ENCODE measurements at regions not wholly inside any gene's neighbourhood (a gene's known extent, or its start where the extent isn't known, plus 50 kb on each side); places are given as distances from the start of the nearest gene placed in this dataset.

DNA sequence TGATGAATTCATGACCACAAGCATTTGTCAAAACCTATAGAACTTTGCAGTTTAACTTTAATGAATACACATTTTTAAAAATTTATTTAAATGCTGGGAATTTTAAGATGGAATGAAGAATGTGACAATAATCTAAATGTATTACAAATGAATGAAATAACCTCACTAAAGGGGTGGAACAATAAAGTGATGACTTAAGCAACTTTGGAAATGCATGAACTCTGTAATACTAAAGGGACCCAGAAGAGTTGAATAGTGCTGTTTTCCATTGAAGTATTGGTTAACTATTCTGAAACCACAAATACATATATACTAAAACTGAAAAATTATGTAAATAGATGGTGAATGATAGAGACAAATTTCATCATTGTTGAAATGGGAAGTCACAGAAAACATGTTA lies 1395.1 kb downstream of the NCAM2 start:
- ATAC-seq (no peak), DNase-seq (ENCODE audit: low spot score) (no peak)
- peaks cover 10% of the 10 kb centered on the region for H3K4me1 Mint-ChIP-seq
- H3K4me3 Mint-ChIP-seq: no peak overlapping the region
- no peaks in the 10 kb centered on the region for H3K27me3 Mint-ChIP-seq (ENCODE audit: low read depth)
- TF ChIP-seq NR1H2 (CRISPR knock-in tag; IDR thresholded peaks at IDR 0.05) (no peak), ETV6 (CRISPR knock-in tag; IDR thresholded peaks at IDR 0.05) (no peak), TEAD1 (CRISPR knock-in tag; IDR thresholded peaks at IDR 0.05) (no peak), HMGA2 (CRISPR knock-in tag; IDR thresholded peaks at IDR 0.05) (no peak), CBFB (CRISPR knock-in tag; IDR thresholded peaks at IDR 0.05; ENCODE audit: low read depth) (no peak), NFE2L1 (CRISPR knock-in tag; IDR thresholded peaks at IDR 0.05) (no peak), CREM (CRISPR knock-in tag; IDR thresholded peaks at IDR 0.05) (no peak)
- TF ChIP-seq, protein P1, sequence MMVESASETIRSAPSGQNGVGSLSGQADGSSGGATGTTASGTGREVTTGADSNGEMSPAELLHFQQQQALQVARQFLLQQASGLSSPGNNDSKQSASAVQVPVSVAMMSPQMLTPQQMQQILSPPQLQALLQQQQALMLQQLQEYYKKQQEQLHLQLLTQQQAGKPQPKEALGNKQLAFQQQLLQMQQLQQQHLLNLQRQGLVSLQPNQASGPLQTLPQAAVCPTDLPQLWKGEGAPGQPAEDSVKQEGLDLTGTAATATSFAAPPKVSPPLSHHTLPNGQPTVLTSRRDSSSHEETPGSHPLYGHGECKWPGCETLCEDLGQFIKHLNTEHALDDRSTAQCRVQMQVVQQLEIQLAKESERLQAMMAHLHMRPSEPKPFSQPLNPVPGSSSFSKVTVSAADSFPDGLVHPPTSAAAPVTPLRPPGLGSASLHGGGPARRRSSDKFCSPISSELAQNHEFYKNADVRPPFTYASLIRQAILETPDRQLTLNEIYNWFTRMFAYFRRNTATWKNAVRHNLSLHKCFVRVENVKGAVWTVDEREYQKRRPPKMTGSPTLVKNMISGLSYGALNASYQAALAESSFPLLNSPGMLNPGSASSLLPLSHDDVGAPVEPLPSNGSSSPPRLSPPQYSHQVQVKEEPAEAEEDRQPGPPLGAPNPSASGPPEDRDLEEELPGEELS (CRISPR knock-in tag; IDR thresholded peaks at IDR 0.05): no peak
- 0 out of 2 replicates have a peak, but pooled peaks cover under 1% of the 10 kb centered on the region for H3K9me3 Mint-ChIP-seq
- no peaks in the 10 kb centered on the region for H3K36me3 Mint-ChIP-seq
- ChIA-PET CTCF (no interaction called here), POLR2A (no interaction called here)
- no peak overlapping the region for H3K27ac Mint-ChIP-seq

DNA sequence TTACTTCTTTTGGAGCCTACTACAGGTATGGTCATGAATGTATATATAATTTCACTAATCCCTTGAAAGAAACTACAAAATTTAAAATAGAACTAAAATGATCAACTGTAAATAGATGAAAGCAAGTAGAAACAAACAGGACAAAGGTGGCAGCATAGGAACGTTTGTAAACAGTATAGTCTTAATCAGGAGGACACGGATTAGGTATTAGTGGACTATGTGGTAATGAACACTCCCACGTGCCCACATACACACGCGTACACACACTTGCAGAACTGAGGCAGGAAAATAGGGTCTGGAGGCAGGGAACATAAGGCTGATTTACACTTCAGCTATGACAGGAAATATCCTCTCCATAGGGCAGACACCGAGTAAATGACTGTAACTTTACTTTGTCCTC lies 1397.8 kb downstream of the NCAM2 start:
- Mint-ChIP-seq H3K4me3 (no peak overlapping the region), H3K36me3 (no peaks in the 10 kb centered on the region), H3K27me3 (ENCODE audit: low read depth) (no peaks in the 10 kb centered on the region), H3K9me3 (0 out of 2 replicates have a peak, but pooled peaks cover 5% of the 10 kb centered on the region), H3K27ac (no peak overlapping the region; the same call in 1 of the 2 replicates), H3K4me1 (peaks cover 9% of the 10 kb centered on the region)
- ATAC-seq (no peak), DNase-seq (ENCODE audit: low spot score) (no peak)
- CTCF ChIA-PET: interaction anchor here (0.6 kb wide), 1 partner anchor 1225 kb away, joined by 3 read pairs; no protein-coding TSS in a partner anchor
- no peak for TF ChIP-seq JAZF1 (CRISPR knock-in tag; IDR thresholded peaks at IDR 0.05)
- no peak for TF ChIP-seq MYBL2 (CRISPR knock-in tag; IDR thresholded peaks at IDR 0.05)
- TF ChIP-seq TEAD1 (CRISPR knock-in tag; IDR thresholded peaks at IDR 0.05): no peak
- TF ChIP-seq, protein P2, sequence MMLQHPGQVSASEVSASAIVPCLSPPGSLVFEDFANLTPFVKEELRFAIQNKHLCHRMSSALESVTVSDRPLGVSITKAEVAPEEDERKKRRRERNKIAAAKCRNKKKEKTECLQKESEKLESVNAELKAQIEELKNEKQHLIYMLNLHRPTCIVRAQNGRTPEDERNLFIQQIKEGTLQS (CRISPR knock-in tag; conservative IDR thresholded peaks at IDR 0.05): no peak
- TF ChIP-seq NR3C1 (CRISPR knock-in tag; conservative IDR thresholded peaks at IDR 0.05; ENCODE audit: low read depth): no peak
- TF ChIP-seq, protein P3, sequence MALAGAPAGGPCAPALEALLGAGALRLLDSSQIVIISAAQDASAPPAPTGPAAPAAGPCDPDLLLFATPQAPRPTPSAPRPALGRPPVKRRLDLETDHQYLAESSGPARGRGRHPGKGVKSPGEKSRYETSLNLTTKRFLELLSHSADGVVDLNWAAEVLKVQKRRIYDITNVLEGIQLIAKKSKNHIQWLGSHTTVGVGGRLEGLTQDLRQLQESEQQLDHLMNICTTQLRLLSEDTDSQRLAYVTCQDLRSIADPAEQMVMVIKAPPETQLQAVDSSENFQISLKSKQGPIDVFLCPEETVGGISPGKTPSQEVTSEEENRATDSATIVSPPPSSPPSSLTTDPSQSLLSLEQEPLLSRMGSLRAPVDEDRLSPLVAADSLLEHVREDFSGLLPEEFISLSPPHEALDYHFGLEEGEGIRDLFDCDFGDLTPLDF (CRISPR knock-in tag; IDR thresholded peaks at IDR 0.05): no peak
- no peak for TF ChIP-seq ETV6 (CRISPR knock-in tag; IDR thresholded peaks at IDR 0.05)
- TF ChIP-seq, protein P4, sequence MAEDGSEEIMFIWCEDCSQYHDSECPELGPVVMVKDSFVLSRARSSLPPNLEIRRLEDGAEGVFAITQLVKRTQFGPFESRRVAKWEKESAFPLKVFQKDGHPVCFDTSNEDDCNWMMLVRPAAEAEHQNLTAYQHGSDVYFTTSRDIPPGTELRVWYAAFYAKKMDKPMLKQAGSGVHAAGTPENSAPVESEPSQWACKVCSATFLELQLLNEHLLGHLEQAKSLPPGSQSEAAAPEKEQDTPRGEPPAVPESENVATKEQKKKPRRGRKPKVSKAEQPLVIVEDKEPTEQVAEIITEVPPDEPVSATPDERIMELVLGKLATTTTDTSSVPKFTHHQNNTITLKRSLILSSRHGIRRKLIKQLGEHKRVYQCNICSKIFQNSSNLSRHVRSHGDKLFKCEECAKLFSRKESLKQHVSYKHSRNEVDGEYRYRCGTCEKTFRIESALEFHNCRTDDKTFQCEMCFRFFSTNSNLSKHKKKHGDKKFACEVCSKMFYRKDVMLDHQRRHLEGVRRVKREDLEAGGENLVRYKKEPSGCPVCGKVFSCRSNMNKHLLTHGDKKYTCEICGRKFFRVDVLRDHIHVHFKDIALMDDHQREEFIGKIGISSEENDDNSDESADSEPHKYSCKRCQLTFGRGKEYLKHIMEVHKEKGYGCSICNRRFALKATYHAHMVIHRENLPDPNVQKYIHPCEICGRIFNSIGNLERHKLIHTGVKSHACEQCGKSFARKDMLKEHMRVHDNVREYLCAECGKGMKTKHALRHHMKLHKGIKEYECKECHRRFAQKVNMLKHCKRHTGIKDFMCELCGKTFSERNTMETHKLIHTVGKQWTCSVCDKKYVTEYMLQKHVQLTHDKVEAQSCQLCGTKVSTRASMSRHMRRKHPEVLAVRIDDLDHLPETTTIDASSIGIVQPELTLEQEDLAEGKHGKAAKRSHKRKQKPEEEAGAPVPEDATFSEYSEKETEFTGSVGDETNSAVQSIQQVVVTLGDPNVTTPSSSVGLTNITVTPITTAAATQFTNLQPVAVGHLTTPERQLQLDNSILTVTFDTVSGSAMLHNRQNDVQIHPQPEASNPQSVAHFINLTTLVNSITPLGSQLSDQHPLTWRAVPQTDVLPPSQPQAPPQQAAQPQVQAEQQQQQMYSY (CRISPR knock-in tag; IDR thresholded peaks at IDR 0.05): no peak
- TF ChIP-seq, protein P5, sequence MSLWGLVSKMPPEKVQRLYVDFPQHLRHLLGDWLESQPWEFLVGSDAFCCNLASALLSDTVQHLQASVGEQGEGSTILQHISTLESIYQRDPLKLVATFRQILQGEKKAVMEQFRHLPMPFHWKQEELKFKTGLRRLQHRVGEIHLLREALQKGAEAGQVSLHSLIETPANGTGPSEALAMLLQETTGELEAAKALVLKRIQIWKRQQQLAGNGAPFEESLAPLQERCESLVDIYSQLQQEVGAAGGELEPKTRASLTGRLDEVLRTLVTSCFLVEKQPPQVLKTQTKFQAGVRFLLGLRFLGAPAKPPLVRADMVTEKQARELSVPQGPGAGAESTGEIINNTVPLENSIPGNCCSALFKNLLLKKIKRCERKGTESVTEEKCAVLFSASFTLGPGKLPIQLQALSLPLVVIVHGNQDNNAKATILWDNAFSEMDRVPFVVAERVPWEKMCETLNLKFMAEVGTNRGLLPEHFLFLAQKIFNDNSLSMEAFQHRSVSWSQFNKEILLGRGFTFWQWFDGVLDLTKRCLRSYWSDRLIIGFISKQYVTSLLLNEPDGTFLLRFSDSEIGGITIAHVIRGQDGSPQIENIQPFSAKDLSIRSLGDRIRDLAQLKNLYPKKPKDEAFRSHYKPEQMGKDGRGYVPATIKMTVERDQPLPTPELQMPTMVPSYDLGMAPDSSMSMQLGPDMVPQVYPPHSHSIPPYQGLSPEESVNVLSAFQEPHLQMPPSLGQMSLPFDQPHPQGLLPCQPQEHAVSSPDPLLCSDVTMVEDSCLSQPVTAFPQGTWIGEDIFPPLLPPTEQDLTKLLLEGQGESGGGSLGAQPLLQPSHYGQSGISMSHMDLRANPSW (CRISPR knock-in tag; conservative IDR thresholded peaks at IDR 0.05; ENCODE audit: low read depth): no peak
- TF ChIP-seq, protein P6, sequence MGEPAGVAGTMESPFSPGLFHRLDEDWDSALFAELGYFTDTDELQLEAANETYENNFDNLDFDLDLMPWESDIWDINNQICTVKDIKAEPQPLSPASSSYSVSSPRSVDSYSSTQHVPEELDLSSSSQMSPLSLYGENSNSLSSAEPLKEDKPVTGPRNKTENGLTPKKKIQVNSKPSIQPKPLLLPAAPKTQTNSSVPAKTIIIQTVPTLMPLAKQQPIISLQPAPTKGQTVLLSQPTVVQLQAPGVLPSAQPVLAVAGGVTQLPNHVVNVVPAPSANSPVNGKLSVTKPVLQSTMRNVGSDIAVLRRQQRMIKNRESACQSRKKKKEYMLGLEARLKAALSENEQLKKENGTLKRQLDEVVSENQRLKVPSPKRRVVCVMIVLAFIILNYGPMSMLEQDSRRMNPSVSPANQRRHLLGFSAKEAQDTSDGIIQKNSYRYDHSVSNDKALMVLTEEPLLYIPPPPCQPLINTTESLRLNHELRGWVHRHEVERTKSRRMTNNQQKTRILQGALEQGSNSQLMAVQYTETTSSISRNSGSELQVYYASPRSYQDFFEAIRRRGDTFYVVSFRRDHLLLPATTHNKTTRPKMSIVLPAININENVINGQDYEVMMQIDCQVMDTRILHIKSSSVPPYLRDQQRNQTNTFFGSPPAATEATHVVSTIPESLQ (CRISPR knock-in tag; IDR thresholded peaks at IDR 0.05): no peak
- no peak for TF ChIP-seq NR1H2 (CRISPR knock-in tag; IDR thresholded peaks at IDR 0.05)
- TF ChIP-seq, protein P7, sequence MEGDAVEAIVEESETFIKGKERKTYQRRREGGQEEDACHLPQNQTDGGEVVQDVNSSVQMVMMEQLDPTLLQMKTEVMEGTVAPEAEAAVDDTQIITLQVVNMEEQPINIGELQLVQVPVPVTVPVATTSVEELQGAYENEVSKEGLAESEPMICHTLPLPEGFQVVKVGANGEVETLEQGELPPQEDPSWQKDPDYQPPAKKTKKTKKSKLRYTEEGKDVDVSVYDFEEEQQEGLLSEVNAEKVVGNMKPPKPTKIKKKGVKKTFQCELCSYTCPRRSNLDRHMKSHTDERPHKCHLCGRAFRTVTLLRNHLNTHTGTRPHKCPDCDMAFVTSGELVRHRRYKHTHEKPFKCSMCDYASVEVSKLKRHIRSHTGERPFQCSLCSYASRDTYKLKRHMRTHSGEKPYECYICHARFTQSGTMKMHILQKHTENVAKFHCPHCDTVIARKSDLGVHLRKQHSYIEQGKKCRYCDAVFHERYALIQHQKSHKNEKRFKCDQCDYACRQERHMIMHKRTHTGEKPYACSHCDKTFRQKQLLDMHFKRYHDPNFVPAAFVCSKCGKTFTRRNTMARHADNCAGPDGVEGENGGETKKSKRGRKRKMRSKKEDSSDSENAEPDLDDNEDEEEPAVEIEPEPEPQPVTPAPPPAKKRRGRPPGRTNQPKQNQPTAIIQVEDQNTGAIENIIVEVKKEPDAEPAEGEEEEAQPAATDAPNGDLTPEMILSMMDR (IDR thresholded peaks at IDR 0.05): no peak
- no peak for TF ChIP-seq ZNF396 (CRISPR knock-in tag; IDR thresholded peaks at IDR 0.05; ENCODE audit: borderline replicate concordance)
- no peak for TF ChIP-seq IRF2 (CRISPR knock-in tag; IDR thresholded peaks at IDR 0.05; ENCODE audit: borderline replicate concordance, low read depth)
- TF ChIP-seq NFE2L1 (CRISPR knock-in tag; IDR thresholded peaks at IDR 0.05): no peak
- TF ChIP-seq, protein P8, sequence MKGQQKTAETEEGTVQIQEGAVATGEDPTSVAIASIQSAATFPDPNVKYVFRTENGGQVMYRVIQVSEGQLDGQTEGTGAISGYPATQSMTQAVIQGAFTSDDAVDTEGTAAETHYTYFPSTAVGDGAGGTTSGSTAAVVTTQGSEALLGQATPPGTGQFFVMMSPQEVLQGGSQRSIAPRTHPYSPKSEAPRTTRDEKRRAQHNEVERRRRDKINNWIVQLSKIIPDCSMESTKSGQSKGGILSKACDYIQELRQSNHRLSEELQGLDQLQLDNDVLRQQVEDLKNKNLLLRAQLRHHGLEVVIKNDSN (CRISPR knock-in tag; IDR thresholded peaks at IDR 0.05): no peak
- POLR2A ChIA-PET: no interaction called here

Data from WTC11 (cell line).